B cell (primary cell): ENCODE measurements at regions not wholly inside any gene's neighbourhood (a gene's known extent, or its start where the extent isn't known, plus 50 kb on each side); places are given as distances from the start of the nearest gene placed in this dataset.

ENCODE experiments used
- CTCF ChIP-seq: fragments of 200-600 bp; IDR thresholded peaks from one replicate; pipeline ENCODE4 v1.8.0; 2022; ENCODE audit warnings: antibody characterized with exemption, mild to moderate bottlenecking
- EZH2 ChIP-seq: IDR thresholded peaks from 2 replicates; pipeline ENCODE4 v1.6.1; 2012; ENCODE audit warnings: borderline replicate concordance, low read depth, mild to moderate bottlenecking, moderate library complexity, low read length; ENCODE audit not compliant: insufficient read depth, poor library complexity, severe bottlenecking

- TF ChIP-seq CTCF (no peak), EZH2 (no peak)
Observed at GRCh38 chr3:14285548-14285925, 106.9 kb downstream of the LSM3 start.
